ENCODE measurements at regions not wholly inside any gene's neighbourhood (a gene's known extent, or its start where the extent isn't known, plus 50 kb on each side); places are given as distances from the start of the nearest gene placed in this dataset.
"Not testable (repeated sequence)": the region's sequence is repeated elsewhere in the genome, so short reads cannot be mapped to it uniquely, and the experiment has no call there.

DNA sequence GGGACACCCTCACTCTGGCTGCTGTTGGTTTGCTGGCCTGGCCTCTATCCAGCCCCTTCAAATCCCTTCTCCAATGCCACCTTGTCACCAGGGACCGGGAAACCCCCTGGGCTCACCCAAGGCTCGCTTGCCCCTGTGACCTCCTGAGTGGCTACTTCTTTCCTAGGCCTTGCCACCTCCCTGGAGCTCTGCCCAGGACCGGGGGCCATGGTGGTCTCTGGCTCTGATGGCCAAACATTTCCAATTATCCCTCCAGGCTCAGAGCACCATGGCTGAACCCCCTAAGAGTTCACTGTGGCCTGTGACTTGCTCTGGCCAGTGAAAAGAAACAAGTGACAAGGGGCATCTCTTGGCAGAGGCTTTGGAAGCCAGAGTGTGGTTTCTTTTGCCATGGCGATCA is 237.6 kb downstream of the TFCP2L1 start:
- no peak for DNase-seq (ENCODE audit: low spot score)

DNA sequence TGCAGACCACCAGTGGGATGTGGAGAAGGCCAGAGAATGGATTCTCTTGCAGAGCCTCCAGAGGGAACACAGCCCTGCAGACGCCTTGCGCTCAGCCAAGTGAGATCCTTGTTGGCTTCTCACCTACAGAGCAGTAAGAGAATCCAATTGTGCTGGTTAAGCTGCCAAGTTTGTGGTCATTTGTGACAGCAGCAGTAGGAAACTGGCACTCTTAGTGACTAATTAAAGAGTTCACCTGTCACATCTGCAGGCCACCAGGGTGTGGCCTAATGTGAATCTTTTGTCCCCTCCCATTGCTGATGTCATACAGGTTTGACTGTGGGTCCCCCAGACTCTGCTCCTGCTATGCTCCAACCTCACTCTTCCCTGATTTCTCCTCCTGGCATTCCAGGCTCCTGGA is 235.9 kb downstream of the TFCP2L1 start:
- no peak for DNase-seq (ENCODE audit: low spot score)

DNA sequence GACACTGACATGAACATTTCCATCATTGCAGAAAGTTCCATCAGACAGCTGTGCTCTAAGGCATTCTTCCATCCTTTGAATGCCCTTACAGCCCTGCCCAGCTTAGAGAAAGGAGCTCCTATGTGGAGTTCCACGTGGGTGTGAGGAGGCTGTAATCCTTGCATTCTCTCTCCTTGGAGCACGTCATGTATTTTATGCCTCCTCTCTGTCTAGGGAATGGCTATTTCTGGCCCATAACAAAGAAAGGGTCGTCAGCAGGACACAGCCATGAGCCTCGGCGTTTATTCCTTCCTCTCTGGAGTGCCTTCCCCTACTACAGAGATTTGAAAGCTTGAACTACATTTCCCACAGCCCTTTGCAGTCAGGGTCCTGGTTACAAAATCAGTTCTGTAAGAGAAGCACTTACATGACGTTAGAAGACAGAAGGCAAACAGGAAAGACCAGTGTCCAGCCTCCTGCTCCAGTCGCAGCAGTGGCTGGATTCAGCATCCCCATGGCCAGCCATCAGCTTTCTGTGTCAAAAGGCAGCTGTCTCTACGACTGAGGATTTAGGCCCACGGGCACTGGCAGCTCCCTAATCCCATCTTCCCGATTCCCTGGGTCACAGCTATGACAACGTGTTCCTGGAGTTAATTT is 234.9 kb downstream of the TFCP2L1 start:
- DNase-seq (ENCODE audit: low spot score): no peak

DNA sequence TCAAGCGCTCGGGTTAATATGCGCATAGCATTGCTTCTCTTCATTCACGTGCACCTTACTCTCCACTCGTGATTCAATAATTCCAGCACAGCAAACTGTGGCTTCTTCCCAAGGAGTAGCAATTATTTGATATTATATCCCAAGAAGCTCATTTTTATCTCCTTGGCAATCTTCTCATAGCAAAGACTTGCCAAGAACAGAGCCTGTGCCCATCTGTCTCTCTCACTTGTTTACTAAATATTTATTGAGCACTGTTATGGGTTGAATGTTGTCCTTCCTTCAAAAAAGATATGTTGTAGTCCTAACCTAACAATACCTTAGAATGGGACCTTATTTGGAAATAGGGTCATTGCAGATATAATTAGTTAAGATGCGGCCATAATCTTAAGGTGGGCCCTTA is 233.7 kb downstream of the TFCP2L1 start:
- DNase-seq (ENCODE audit: low spot score): no peak

DNA sequence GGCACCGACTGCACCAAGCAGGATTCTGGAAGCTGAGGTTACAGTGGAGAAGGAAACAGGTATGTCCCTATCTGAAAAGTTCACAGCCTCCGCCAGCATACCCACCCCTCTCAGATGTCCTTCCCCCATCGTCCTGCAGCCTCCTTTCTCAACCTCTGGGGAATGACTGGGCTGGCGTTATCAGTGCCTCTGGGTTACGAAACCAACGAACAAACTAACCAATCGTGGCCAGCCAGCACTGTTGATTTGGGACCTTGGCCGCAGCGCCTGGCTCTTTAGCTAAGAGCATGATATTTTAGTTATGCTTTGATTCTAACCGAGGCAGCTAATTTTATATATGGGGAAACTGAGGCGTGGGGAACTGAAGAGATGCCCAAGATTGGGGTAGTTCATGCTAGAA is 233.0 kb downstream of the TFCP2L1 start:
- DNase-seq (ENCODE audit: low spot score): no peak

DNA sequence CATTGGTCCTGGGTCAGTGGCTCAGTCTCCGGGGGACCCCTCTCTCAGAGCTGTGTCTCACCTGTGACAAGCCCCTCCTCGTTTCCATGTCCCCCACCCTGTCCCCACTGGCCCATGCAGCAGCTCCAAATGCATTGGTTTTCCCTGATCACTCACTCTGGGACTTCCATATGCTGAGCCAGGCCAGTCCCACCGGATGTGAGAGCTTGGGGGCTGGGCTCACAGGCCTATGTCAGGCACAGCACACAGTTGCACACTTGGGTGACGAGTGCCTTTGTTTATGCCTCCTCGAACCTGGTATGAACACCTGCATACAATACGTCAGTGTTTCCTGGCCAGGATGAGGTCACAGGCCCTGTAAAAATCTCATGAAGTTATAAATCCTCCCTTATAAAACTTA is 232.5 kb downstream of the TFCP2L1 start:
- DNase-seq (ENCODE audit: low spot score): no peak

DNA sequence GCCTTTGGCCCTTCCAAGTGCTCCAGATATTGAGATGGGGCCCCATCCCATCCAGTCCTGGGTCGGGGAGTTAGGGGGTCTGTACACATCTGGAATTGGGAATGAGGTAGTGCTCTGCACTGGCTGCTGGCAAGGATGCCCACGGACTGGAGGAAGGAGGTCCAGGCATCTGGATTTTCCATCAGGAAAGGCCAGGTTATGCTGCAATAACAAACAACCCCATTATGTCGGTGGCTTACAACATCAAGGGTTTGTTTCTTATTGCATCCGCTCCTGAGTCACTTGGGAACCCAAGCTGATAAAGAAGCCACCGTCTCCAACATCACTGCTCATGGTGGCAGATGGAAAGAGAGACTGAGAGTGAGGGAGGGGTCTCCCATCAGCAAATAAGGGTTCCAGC is 229.9 kb downstream of the TFCP2L1 start:
- no peak for DNase-seq (ENCODE audit: low spot score)

DNA sequence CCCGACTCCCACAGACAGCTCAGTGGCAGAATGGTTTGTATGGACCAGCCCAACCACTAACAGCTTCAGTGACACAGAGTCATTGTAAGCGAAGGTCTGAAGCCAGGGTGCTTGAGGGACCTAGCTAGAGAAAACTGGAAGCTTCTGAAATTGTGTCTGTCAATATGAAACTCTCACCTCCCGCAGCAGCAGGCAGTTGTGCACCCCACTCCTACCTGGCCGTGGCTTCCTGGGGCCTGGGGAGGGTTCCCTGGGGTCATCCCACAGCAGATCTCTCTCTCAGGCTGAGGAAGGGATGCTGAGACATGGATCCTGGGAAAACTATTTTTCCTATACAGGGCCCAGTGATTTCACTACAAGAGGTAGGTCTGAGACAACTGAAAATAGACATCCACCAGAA is 229.5 kb downstream of the TFCP2L1 start:
- DNase-seq (ENCODE audit: low spot score): no peak

DNA sequence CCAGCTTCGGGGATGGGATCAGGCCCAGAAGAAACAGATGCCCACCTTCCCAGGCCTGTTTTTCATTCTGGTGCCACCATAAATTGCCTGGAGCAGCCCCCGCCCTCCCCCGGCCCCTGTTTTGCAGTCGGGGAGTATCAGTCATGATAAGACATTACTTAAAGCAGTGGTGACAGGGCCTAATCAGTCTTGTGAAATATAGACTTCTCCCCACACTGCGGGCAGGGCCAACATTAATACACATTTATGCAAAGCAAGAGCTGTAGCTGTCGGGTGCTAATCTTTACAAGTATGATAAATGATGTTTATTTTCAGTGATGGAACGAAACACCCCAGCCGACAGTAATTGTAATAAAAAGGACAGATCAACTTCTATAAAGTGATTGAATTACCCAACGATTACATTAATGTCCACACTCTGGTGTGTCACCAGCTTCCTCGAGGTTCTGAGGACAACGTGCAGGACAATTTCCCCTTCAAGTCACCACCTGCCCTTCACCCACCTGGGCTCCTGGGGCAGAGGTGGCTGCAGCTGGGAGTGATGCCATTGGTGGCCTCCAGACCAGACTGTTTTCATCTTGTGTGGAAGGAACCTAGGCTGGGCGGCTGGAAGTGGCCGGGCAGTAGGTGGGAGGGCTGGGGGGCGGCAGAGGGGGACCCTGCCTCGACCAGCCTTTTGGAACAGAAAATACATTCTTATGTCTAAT is 226.0 kb downstream of the TFCP2L1 start:
- DNase-seq (ENCODE audit: low spot score): no peak

DNA sequence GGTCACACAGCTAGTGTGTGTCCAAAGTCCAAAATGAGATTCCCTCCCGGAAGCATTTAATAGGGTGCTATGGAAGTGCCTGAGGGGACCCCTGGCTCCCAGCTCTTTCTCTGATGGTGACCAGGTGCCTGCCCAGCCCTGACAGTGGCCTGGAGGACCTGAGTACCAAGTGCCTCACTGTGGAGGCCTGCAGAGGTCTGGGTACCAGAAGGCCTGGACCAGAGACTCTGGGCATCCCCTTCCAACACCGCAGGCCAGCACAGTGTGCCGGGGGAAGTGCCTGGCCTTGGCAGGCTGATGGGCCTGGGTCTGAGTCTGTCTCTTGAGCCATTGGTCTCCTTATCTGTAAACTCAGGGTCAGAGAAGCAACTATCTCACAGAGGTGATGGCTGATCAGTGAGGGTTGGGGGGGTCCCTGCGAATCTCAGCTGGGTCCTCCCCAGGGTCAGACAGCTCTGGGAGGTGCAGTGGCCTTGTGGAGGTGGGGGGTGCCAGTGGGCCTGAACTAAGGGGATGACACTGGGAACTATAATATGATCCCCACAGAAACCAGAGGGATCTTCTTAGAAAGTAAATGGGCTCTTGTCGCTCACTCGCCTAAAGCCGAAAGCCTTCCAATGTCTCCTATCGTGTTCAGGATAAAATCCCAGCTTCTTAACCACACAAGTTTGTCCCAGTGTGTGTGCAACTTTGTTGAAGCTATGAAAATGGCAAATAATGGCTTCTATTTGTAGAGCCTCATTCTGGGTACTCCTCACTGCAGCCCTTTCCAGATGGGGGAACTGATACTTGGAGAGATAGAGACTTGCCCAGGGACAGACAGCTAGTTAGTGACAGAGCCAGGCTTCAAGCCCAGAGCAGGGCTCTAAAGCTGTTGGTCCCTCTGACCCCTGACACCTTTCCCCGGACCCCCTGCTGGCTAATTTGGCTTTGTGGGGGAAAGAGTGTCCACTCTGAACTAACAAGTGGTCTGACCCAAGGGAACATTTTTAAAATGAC is 225.1 kb downstream of the TFCP2L1 start:
- no peak for DNase-seq (ENCODE audit: low spot score)

DNA sequence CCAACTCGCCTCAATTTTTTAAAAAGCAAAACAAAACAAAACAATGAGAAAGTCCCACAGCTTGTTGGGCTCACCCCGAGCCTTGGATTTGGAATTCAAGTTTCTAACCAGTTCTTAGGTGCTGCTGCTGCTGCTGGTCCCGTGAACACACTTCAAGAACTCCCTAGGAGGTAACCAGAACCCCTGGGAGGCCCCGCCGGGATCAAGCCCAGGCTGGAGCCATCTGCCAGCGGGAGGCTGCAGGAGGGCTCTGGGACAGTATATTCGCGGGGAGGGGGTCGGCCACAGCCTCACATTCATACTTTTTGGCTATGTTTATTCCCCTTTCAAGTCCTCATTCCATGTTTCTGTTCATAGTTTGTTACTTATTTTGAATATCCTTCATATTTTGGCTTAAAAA is 223.4 kb downstream of the TFCP2L1 start:
- DNase-seq (ENCODE audit: low spot score): no peak

DNA sequence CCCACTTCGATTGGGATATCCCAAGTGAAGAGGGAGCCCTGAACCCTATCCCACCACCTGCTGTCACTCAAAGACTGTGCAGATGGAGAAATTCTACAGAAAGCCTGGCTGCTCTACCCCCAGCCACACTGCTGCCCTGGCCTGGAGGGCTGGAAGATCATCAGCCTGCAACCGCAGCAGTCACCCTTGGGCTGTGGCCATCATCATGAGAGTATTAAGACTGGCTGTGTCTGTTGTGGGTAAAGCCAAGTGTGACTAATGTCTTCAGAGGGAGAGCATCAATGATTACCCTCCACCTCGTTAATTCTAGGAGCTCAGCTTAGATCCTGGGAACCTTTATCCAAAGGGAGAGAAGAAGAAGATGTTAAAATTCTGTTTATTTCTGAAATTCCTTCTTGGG is 221.5 kb downstream of the TFCP2L1 start:
- DNase-seq (ENCODE audit: low spot score): no peak

DNA sequence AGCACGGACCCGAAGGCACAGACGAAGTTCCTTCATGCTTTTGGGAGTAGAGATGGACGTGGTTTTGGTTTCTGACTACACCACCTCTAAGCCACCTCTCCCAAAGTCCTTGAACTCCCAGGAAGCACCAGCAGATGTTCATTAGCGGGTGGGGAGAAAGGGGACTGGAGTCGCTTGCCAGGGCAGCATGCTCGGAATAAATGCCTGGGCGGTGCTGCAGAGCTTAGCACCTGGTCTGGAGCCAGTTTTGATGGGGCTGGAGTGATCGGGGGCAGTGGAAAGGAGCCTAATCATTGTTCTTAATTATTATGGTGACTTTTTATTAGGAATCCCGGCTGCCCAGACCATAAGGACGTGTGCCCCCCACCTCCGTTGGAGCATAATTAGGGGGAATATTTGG is 220.8 kb downstream of the TFCP2L1 start:
- DNase-seq (ENCODE audit: low spot score): no peak

DNA sequence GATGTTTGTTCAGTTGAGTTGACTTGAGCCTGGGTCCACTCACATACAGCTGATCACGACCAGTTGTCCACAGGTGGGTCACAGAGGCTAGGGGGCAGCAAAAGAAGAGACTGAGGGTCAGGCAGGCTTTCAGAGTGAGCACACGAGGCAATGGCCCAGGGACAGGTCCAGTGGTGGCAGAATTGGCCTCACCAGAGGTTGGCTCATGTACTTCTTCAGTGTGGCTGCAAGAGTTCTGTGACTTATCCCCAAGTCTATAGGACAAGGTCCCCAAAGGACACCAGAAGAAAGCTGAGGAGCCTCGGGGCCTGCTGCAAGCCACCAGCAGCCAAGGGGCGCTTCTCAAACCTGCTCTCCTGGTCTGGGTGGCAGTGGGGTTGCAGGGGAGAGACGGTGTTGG is 219.8 kb downstream of the TFCP2L1 start:
- DNase-seq (ENCODE audit: low spot score): no peak

DNA sequence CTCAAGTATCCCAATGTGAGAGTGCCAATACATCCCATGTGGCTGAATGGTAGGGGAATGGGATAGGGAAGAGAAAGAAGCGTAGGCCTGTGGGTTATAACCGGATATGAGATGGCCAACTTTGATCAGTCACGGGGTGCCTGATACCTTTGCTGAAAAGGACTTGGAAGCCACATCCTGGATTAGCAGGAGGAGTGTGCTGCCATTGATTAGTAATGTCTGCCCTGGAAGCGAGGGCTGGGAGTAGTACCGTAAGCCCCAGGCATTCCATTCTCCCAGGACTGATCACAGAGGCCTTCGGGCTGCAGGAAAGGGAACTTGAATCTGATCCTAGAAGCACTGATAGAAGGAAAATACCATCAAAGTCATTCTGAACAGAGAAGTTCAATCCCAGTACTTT is 218.5 kb downstream of the TFCP2L1 start:
- no peak for DNase-seq (ENCODE audit: low spot score)

DNA sequence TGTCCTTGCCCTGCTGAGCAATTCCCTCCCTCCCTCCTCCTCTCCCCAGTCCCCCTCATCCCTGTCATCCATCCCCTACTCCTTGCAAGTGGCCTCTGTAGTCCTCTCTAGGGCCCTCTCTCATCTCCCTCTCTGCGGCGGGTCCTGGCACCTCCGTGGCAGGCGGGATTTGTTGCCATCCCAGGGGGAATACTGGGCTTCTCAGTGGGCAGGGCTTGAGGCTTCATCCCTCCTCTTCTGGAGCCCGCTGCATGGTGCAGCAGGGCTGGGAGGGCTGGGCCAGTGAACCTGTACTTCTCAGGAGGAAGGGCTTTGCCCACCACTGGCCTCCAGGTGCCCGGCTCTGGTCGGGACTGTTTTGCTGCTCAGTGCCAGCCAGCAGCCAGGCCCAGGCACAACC is 216.2 kb downstream of the TFCP2L1 start:
- no peak for DNase-seq (ENCODE audit: low spot score)

DNA sequence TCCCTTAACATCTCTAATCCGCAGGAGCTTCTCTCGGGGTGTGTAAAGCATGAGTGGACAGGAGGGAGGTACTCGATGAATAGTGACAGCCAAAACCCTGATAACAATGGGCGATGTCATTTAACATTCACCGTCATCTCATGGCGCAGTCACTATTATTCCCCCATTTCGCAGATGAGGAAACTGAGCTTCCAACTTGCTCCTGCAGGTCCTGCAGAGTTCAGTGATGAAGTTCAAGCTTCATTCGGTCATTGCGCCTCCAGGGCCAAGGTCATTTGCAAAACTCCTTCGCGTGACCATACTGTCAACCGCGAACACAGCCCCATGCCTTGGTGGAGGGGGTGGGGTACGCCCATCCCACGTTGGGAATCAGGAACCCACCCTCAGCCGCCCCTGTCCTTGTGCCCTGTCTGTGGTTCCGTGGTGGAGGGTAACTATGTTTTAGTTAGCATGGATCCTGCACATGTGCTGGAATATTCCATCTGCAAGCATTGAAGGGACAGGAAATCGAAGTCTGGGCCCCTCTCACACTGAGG is 215.5 kb downstream of the TFCP2L1 start:
- no peak for DNase-seq (ENCODE audit: low spot score)

DNA sequence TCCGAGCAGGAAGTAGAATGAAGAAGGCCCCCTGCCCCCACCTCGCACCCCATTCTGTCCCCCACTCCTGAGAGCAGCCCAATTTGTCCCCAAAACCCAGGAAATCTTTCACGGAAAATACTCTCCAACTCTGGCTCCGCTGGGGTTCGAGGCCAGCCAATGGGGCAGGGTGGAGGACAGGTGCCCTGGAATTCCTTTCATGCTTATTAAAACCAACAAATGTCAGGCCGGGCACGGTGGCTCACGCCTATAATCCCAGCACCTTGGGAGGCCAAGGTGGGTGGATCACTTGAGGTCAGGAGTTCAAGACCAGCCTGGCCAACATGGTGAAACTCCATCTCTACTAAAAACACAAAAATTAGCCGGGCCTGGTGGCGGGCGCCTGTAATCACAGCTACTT is 214.9 kb downstream of the TFCP2L1 start:
- not testable (repeated sequence) for DNase-seq (ENCODE audit: low spot score)

DNA sequence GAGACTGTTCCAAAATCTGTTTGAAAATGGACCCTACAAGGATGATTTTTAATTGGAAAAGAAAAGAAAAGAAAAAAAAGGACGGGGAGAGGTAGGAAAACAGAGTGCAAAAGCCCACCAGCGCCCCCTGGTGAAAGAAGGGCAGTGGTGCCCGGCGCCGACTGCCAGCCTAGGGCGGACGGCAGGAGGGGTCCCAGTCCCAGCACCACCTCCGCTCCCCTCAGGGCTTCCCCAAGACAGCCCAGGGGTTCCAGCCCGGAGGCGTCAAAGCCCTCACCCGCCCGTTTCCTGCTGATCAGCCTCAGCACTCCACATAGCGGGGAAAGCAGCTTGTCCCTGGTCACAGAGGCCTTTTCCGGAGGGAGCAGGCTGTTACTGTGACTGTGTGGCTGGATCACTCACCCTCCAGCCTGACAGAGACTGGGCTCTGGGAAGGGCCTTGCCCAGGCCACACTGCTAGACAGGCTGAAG is 213.9 kb downstream of the TFCP2L1 start:
- peak; percentile 68 for DNase-seq (ENCODE audit: low spot score)

DNA sequence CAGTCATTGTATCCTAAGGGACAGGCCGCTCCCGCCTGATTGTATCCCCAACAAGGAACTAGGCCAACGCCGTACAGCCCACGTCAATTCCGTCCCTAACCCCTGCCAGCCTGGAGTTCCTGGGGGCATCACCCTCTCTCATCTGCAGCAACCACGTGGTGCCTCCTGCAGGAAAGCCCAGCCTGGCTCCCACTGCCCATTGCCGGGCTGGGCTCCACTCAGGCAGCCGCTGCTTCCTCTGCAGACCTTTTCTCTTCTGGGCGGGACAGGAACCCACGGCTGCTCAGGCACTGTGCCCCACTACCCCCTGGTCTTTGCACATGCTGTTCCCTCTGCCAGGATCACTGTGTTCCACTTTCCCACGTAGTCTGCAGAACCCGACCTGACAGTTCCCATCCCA is 212.2 kb downstream of the TFCP2L1 start:
- no peak for DNase-seq (ENCODE audit: low spot score)

DNA sequence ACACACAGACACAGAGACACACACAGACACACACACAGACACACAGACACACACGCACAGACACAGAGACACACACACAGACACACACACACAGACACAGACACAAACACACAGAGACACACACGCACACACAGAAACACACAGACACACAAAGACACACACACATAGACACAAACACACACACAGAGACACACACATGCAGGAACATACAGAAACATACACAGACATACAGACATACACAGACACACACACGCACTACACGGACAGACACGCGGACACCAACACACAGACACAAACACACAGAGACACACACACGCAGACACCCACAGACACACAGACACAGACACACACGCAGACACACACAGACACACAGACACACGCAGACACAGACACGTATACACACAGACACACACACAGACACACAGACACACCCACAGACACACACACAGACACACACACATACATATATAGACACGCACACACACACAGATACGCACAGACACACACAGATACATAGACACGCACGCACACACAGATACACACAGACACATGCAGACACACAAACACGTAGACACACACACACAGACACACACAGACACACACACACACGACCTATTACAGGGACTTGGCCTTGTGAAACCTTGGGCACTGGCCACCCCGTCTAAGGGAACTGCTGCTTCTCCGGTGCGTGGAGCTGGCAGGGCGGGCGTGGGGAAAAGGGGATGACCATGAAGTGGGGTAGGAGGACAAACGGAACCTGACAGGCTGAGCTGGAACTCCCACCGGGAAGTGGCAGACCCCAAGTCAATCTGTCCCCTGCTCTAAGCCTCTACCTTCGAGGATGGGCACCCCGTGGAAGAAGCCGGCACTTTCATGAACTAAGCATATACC is 211.4 kb downstream of the TFCP2L1 start:
- DNase-seq (ENCODE audit: low spot score): no peak

All from mucosa of gallbladder (tissue), 1 donor.